Keratinocyte (primary cell): ENCODE measurements at regions not wholly inside any gene's neighbourhood (a gene's known extent, or its start where the extent isn't known, plus 50 kb on each side); places are given as distances from the start of the nearest gene placed in this dataset.
"Not testable (repeated sequence)": the region's sequence is repeated elsewhere in the genome, so short reads cannot be mapped to it uniquely, and the experiment has no call there.

ENCODE experiments used
- DNase-seq: peaks from one replicate; pipeline ENCODE4 v3.0.0-alpha.2; 2011; ENCODE audit warnings: low read depth, missing footprints, low spot score
- FAIRE-seq: peaks from 2 replicates; lab custom pipeline; 2011; peaks lifted over from hg19 to GRCh38; lab: Jason Lieb, UNC
- H2AFZ ChIP-seq: 2 replicates; pipeline ENCODE4 v1.6.0; 2012; ENCODE audit warnings: low read length, control low read depth, inconsistent platforms; ENCODE audit not compliant: control insufficient read depth
- H3K27ac ChIP-seq: 2 replicates; pipeline ENCODE4 v1.5.1; 2011; ENCODE audit warnings: low read length; ENCODE audit not compliant: control insufficient read depth, insufficient read depth
- H3K27me3 ChIP-seq: 3 replicates; pipeline ENCODE4 v1.6.0; 2011; ENCODE audit warnings: low read length; ENCODE audit not compliant: control insufficient read depth, insufficient read depth; ENCODE audit errors: extremely low read depth
- H3K36me3 ChIP-seq, 2 experiments: 2 replicates in 1 of 2; 3 replicates in 1 of 2; pipeline ENCODE4 v1.5.1; 2011; ENCODE audit warnings: low read length in 2 of 2, mild to moderate bottlenecking in 1 of 2; ENCODE audit not compliant: control insufficient read depth in 2 of 2, insufficient read depth in 2 of 2; ENCODE audit errors: extremely low read depth in 1 of 2
- H3K4me1 ChIP-seq: 3 replicates; pipeline ENCODE4 v1.5.1; 2011; ENCODE audit warnings: low read length; ENCODE audit not compliant: control insufficient read depth, insufficient read depth; ENCODE audit errors: extremely low read depth
- H3K4me2 ChIP-seq: 3 replicates; pipeline ENCODE4 v1.6.0; 2011; ENCODE audit warnings: low read depth, low read length; ENCODE audit not compliant: control insufficient read depth, insufficient read depth; ENCODE audit errors: extremely low read depth
- H3K4me3 ChIP-seq, 3 experiments: fragments of 200-600 bp in 1 of 3; sonication (generic) in 1 of 3; 2 replicates in 2 of 3; 3 replicates in 1 of 3; pipeline ENCODE4 v1.5.1; 2011 to 2016; ENCODE audit warnings: low read length in 3 of 3, mild to moderate bottlenecking in 3 of 3, control low read depth in 2 of 3, inconsistent platforms in 1 of 3, low read depth in 1 of 3, mixed read lengths in 1 of 3, mixed run types in 1 of 3, moderate library complexity in 1 of 3; ENCODE audit not compliant: control insufficient read depth in 2 of 3, insufficient read depth in 2 of 3; ENCODE audit errors: extremely low read depth in 1 of 3
- H3K79me2 ChIP-seq: 2 replicates; pipeline ENCODE4 v1.6.0; 2012; ENCODE audit warnings: low read length; ENCODE audit not compliant: control insufficient read depth, insufficient read depth
- H3K9ac ChIP-seq: 3 replicates; pipeline ENCODE4 v1.6.0; 2011; ENCODE audit warnings: low read length; ENCODE audit not compliant: control insufficient read depth, insufficient read depth; ENCODE audit errors: extremely low read depth
- H3K9me1 ChIP-seq: 3 replicates; pipeline ENCODE4 v1.6.0; 2011; ENCODE audit warnings: low read length; ENCODE audit not compliant: control insufficient read depth, insufficient read depth; ENCODE audit errors: extremely low read depth
- H3K9me3 ChIP-seq: 2 replicates; pipeline ENCODE4 v1.5.1; 2012; ENCODE audit warnings: low read depth, low read length; ENCODE audit not compliant: control insufficient read depth
- H4K20me1 ChIP-seq: 3 replicates; pipeline ENCODE4 v1.6.0; 2011; ENCODE audit warnings: low read length; ENCODE audit not compliant: control insufficient read depth, insufficient read depth; ENCODE audit errors: extremely low read depth
- CTCF ChIP-seq, 3 experiments: IDR thresholded peaks in 1 of 3; conservative IDR thresholded peaks in 1 of 3; optimal IDR thresholded peaks in 1 of 3; 2 replicates in 2 of 3; 3 replicates in 1 of 3; pipeline versions ENCODE3 to v1.5.1; 2011; ENCODE audit warnings: low read length in 3 of 3, mild to moderate bottlenecking in 3 of 3, moderate library complexity in 2 of 3, control low read depth in 1 of 3, inconsistent platforms in 1 of 3; ENCODE audit not compliant: insufficient read depth in 2 of 3; ENCODE audit errors: extremely low read depth in 1 of 3
- EZH2 ChIP-seq: IDR thresholded peaks from one replicate; pipeline ENCODE4 v1.6.1; 2012; ENCODE audit warnings: inconsistent platforms, mild to moderate bottlenecking, low read length, moderate library complexity
- dilution Hi-C: fragments of 300-500 bp; cut with MboI; formaldehyde crosslinking; loops from one replicate; pipeline ENCODE4 v1.7.0; 2020; ENCODE audit warnings: low sequenced_read_pairs; ENCODE audit not compliant: extremely low pct_ligation_motif_present

- H3K27me3 ChIP-seq, result no peaks in the 10 kb centered on the region
- H3K4me1 ChIP-seq, result peaks cover 5% of the 10 kb centered on the region
- DNase-seq, result no peak
- no peak overlapping the region for H3K4me2 ChIP-seq
- H3K9ac ChIP-seq, result no peak overlapping the region
- H3K4me3 ChIP-seq, result no peak overlapping the region
- no peaks in the 10 kb centered on the region for H3K9me1 ChIP-seq
- H3K9me3 ChIP-seq, result peaks cover 7% of the 10 kb centered on the region
- TF ChIP-seq CTCF (optimal IDR thresholded peaks at IDR 0.05 in 1 of 3, IDR thresholded peaks at IDR 0.05 in 1 of 3, conservative IDR thresholded peaks at IDR 0.05 in 1 of 3; ENCODE audit: extremely low read depth in 1 of 3, insufficient read depth in 2 of 3, low read length in 3 of 3), result no peak
- no peak for TF ChIP-seq EZH2
- no peaks in the 10 kb centered on the region for H4K20me1 ChIP-seq
- dilution Hi-C loops, result no loop called here
- H2AFZ ChIP-seq, result no peak overlapping the region
- no peak overlapping the region for H3K27ac ChIP-seq
- no peaks in the 10 kb centered on the region for H3K36me3 ChIP-seq
- H3K79me2 ChIP-seq, result no peaks in the 10 kb centered on the region
- FAIRE-seq, result no peak
Measured at GRCh38 chr16:9016824-9017223, 53.1 kb upstream of the USP7 start.

- peak overlapping the region; percentile 86 for H2AFZ ChIP-seq
- H3K9me3 ChIP-seq, result no peaks in the 10 kb centered on the region
- no peaks in the 10 kb centered on the region for H3K79me2 ChIP-seq
- dilution Hi-C loops, result no loop called here
- peak overlapping the region; percentile 36 for H3K27ac ChIP-seq
- peaks cover 7% of the 10 kb centered on the region for H3K4me1 ChIP-seq
- peak overlapping the region; percentile 35 for H3K9ac ChIP-seq
- H3K27me3 ChIP-seq, result no peaks in the 10 kb centered on the region
- no peak for TF ChIP-seq CTCF (optimal IDR thresholded peaks at IDR 0.05 in 1 of 3, IDR thresholded peaks at IDR 0.05 in 1 of 3, conservative IDR thresholded peaks at IDR 0.05 in 1 of 3; ENCODE audit: extremely low read depth in 1 of 3, insufficient read depth in 2 of 3, low read length in 3 of 3)
- TF ChIP-seq EZH2, result no peak
- FAIRE-seq, result peak; percentile 60
- H4K20me1 ChIP-seq, result no peaks in the 10 kb centered on the region
- H3K36me3 ChIP-seq, result no peaks in the 10 kb centered on the region
- peak overlapping the region in 2 of 3 experiments; percentile 16 to 37 for H3K4me3 ChIP-seq
- peak overlapping the region; percentile 82 for H3K4me2 ChIP-seq
- DNase-seq, result no peak
- H3K9me1 ChIP-seq, result no peaks in the 10 kb centered on the region
Measured at GRCh38 chr16:9027070-9027799, 63.5 kb upstream of the USP7 start.

GRCh38 chr16:9028491-9028890 lies 63.0 kb upstream of the HAPSTR1 start:
- H3K9me3 ChIP-seq, dilution Hi-C loops, H3K4me1 ChIP-seq, DNase-seq, H2AFZ ChIP-seq, H3K4me2 ChIP-seq, H3K79me2 ChIP-seq, H3K27me3 ChIP-seq, H4K20me1 ChIP-seq, H3K4me3 ChIP-seq, H3K27ac ChIP-seq, H3K9ac ChIP-seq, H3K36me3 ChIP-seq, FAIRE-seq, H3K9me1 ChIP-seq: not testable (repeated sequence)
